Smooth muscle cell (in vitro differentiated cells): ENCODE measurements at regions not wholly inside any gene's neighbourhood (a gene's known extent, or its start where the extent isn't known, plus 50 kb on each side); places are given as distances from the start of the nearest gene placed in this dataset.

ENCODE experiments used
- DNase-seq: peaks from one replicate; lab custom pipeline; 2025; ENCODE audit not compliant: unreplicated experiment; lab: John Stamatoyannopoulos, UW
- H2AFZ ChIP-seq: fragments of 200-600 bp; sonication (generic); 2 replicates; pipeline ENCODE4 v1.6.0; 2016; ENCODE audit warnings: antibody characterized with exemption, low read depth, mild to moderate bottlenecking
- H3F3A ChIP-seq: fragments of 200-600 bp; sonication (generic); 2 replicates; pipeline ENCODE4 v1.6.0; 2017; ENCODE audit warnings: antibody characterized with exemption, low read depth
- H3K27ac ChIP-seq: fragments of 200-600 bp; sonication (generic); 2 replicates; pipeline ENCODE4 v1.5.1; 2016; ENCODE audit warnings: low read depth, mild to moderate bottlenecking
- H3K27me3 ChIP-seq: fragments of 200-600 bp; sonication (generic); 2 replicates; pipeline ENCODE4 v1.6.1; 2016; ENCODE audit warnings: low read depth, mild to moderate bottlenecking
- H3K36me3 ChIP-seq: fragments of 200-600 bp; sonication (generic); 2 replicates; pipeline ENCODE4 v1.5.1; 2016; ENCODE audit warnings: low read depth
- H3K4me1 ChIP-seq: fragments of 200-600 bp; sonication (generic); 2 replicates; pipeline ENCODE4 v1.5.1; 2016; ENCODE audit warnings: low read depth
- H3K4me2 ChIP-seq: fragments of 200-600 bp; sonication (generic); 2 replicates; pipeline ENCODE4 v1.6.0; 2016; ENCODE audit warnings: mild to moderate bottlenecking
- H3K4me3 ChIP-seq: fragments of 200-600 bp; sonication (generic); 2 replicates; pipeline ENCODE4 v1.5.1; 2016; ENCODE audit warnings: mild to moderate bottlenecking
- H3K79me2 ChIP-seq: fragments of 200-600 bp; sonication (generic); 2 replicates; pipeline ENCODE4 v1.6.0; 2016; ENCODE audit warnings: low read depth, mild to moderate bottlenecking
- H3K9ac ChIP-seq: fragments of 200-600 bp; sonication (generic); 2 replicates; pipeline ENCODE4 v1.6.0; 2016; ENCODE audit warnings: low read depth
- H3K9me3 ChIP-seq: fragments of 200-600 bp; sonication (generic); replicated peaks from 2 replicates; pipeline ENCODE4 v1.5.1; 2016; ENCODE audit warnings: low read depth
- H4K20me1 ChIP-seq: fragments of 200-600 bp; sonication (generic); 2 replicates; pipeline ENCODE4 v1.6.0; 2016; ENCODE audit warnings: low read depth
- CTCF ChIP-seq: fragments of 200-600 bp; sonication (generic); IDR thresholded peaks from 2 replicates; pipeline ENCODE4 v1.5.1; 2017; ENCODE audit warnings: borderline replicate concordance, mild to moderate bottlenecking, antibody characterized with exemption; ENCODE audit not compliant: insufficient read depth, poor library complexity, severe bottlenecking
- WGBS: methylation state at CpG from one replicate; pipeline ENCODE4 v1.1.7; 2016; ENCODE audit warnings: low lambda C conversion rate; 5-methylcytosine and 5-hydroxymethylcytosine counted together

GRCh38 chr13:106650690-106651205 lies 82.8 kb upstream of the ARGLU1 start:
- TF ChIP-seq CTCF = no peak
- WGBS = 95% methylated on average over 7 of the region's 7 CpGs
- Histone ChIP-seq H3K79me2 (no peaks in the 10 kb centered on the region), H3K4me1 (peaks cover 2% of the 10 kb centered on the region), H3K27me3 (no peaks in the 10 kb centered on the region), H3K4me2 (no peak overlapping the region), H3K9me3 (no peaks in the 10 kb centered on the region), H3F3A (no peaks in the 10 kb centered on the region), H3K36me3 (no peaks in the 10 kb centered on the region), H3K9ac (no peak overlapping the region), H3K4me3 (no peak overlapping the region), H4K20me1 (no peaks in the 10 kb centered on the region), H3K27ac (no peak overlapping the region), H2AFZ (no peak overlapping the region)
- DNase-seq = no peak

DNA sequence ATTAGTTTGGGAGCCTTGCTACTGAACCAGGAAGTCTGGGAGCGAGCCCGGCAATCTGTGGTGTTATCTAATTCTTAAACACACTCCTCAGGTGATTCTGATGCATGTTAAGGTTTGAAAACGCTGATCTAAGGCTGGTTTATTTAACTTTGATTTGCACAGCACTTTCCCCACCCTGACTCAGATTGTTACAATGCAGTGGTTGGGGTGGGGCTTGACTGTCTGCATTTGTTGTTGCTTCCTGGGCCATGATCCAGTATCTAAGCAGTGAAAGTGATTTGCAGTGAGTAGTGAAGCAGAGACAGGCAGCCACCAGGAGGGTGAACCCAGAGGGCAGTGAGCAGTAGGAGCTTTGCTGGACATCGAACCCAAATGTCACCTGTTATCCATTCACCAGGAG lies 81.6 kb upstream of the ARGLU1 start:
- no peak overlapping the region for H3K9ac ChIP-seq
- no peak overlapping the region for H3K4me2 ChIP-seq
- no peaks in the 10 kb centered on the region for H3K79me2 ChIP-seq
- H2AFZ ChIP-seq = no peak overlapping the region
- no peaks in the 10 kb centered on the region for H3F3A ChIP-seq
- no peaks in the 10 kb centered on the region for H3K27me3 ChIP-seq
- H3K4me1 ChIP-seq = peaks cover 2% of the 10 kb centered on the region
- no peak overlapping the region for H3K4me3 ChIP-seq
- no peaks in the 10 kb centered on the region for H3K9me3 ChIP-seq
- no peak for DNase-seq
- H3K27ac ChIP-seq = no peak overlapping the region
- no peak for TF ChIP-seq CTCF
- no peaks in the 10 kb centered on the region for H4K20me1 ChIP-seq
- H3K36me3 ChIP-seq = no peaks in the 10 kb centered on the region
- 86% methylated on average over 4 of the region's 4 CpGs for WGBS

DNA sequence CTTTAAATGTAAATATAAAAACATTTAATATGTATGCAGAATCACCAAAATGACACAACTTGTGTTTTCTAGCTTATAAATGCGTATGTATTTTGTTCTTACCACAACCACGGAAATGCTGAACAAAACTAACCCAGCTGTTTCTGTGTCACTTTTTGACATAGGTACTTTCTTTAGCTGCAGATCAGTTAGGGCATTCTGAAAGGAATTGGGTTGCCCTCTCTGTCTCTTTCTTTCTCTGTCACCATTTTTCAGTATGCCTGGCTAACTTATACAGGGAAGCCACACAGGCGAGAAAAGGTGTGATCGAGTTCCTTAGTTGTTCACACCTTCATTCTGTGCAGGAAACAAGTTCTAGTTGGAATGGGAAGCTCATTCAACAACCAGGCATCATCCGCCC lies 72.6 kb upstream of the ARGLU1 start:
- no peaks in the 10 kb centered on the region for H3K9me3 ChIP-seq
- no peak for TF ChIP-seq CTCF
- no peaks in the 10 kb centered on the region for H4K20me1 ChIP-seq
- no peaks in the 10 kb centered on the region for H3K4me1 ChIP-seq
- 92% methylated on average over 5 of the region's 5 CpGs for WGBS
- no peak overlapping the region for H3K9ac ChIP-seq
- no peak overlapping the region for H3K27ac ChIP-seq
- H3F3A ChIP-seq = no peaks in the 10 kb centered on the region
- no peak overlapping the region for H2AFZ ChIP-seq
- H3K4me3 ChIP-seq = no peak overlapping the region
- no peaks in the 10 kb centered on the region for H3K27me3 ChIP-seq
- no peaks in the 10 kb centered on the region for H3K79me2 ChIP-seq
- no peak for DNase-seq
- H3K4me2 ChIP-seq = no peak overlapping the region
- H3K36me3 ChIP-seq = no peaks in the 10 kb centered on the region

GRCh38 chr13:106637519-106637918 lies 69.6 kb upstream of the ARGLU1 start:
- no peak for TF ChIP-seq CTCF
- no peaks in the 10 kb centered on the region for H4K20me1 ChIP-seq
- no peaks in the 10 kb centered on the region for H3K4me1 ChIP-seq
- H3K9ac ChIP-seq = no peak overlapping the region
- H3K79me2 ChIP-seq = no peaks in the 10 kb centered on the region
- H3K4me3 ChIP-seq = no peak overlapping the region
- no peak overlapping the region for H2AFZ ChIP-seq
- no peak overlapping the region for H3K4me2 ChIP-seq
- no peak overlapping the region for H3K27ac ChIP-seq
- DNase-seq = no peak
- no peaks in the 10 kb centered on the region for H3F3A ChIP-seq
- no peaks in the 10 kb centered on the region for H3K9me3 ChIP-seq
- H3K36me3 ChIP-seq = no peaks in the 10 kb centered on the region
- no peaks in the 10 kb centered on the region for H3K27me3 ChIP-seq
- 97% methylated on average over 2 of the region's 2 CpGs for WGBS
